D721Med (cell line): ENCODE measurements at regions not wholly inside any gene's neighbourhood (a gene's known extent, or its start where the extent isn't known, plus 50 kb on each side); places are given as distances from the start of the nearest gene placed in this dataset.

Experiments
- DNase-seq: peaks from one replicate; pipeline ENCODE4 v3.0.0; 2011; ENCODE audit warnings: low spot score; ENCODE audit not compliant: insufficient read length
- FAIRE-seq: peaks from 2 replicates; lab custom pipeline; 2011; peaks lifted over from hg19 to GRCh38; lab: Jason Lieb, UNC
- TF ChIP-seq, protein P1 (sequence below): IDR thresholded peaks from 2 replicates; pipeline ENCODE4 v1.5.1; 2012; ENCODE audit warnings: mild to moderate bottlenecking, control low read depth; ENCODE audit not compliant: insufficient read depth; ENCODE audit errors: missing control alignments

DNA sequence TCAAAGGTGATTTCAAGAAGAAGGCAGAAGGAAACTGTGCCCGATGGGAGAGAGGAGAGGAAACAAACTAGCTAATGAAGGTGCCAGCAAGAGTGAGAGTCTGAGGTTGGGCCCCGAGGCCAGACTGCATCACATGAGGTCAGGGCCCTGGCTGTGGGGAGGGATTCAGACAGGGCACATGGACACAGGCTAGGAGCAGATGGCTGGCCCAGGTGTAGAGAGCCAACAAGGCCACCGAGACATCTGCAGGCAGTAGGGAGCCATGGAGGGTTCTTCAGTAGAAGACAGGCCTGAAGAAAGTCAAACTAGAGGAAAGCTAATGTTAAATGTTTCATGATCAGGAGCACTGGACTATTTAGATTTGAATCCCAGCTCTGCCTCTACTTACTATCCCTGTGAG lies 755.0 kb upstream of the RAB6C start:
- DNase-seq: no peak
- no peak for FAIRE-seq
- TF ChIP-seq, protein P1, sequence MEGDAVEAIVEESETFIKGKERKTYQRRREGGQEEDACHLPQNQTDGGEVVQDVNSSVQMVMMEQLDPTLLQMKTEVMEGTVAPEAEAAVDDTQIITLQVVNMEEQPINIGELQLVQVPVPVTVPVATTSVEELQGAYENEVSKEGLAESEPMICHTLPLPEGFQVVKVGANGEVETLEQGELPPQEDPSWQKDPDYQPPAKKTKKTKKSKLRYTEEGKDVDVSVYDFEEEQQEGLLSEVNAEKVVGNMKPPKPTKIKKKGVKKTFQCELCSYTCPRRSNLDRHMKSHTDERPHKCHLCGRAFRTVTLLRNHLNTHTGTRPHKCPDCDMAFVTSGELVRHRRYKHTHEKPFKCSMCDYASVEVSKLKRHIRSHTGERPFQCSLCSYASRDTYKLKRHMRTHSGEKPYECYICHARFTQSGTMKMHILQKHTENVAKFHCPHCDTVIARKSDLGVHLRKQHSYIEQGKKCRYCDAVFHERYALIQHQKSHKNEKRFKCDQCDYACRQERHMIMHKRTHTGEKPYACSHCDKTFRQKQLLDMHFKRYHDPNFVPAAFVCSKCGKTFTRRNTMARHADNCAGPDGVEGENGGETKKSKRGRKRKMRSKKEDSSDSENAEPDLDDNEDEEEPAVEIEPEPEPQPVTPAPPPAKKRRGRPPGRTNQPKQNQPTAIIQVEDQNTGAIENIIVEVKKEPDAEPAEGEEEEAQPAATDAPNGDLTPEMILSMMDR: no peak

DNA sequence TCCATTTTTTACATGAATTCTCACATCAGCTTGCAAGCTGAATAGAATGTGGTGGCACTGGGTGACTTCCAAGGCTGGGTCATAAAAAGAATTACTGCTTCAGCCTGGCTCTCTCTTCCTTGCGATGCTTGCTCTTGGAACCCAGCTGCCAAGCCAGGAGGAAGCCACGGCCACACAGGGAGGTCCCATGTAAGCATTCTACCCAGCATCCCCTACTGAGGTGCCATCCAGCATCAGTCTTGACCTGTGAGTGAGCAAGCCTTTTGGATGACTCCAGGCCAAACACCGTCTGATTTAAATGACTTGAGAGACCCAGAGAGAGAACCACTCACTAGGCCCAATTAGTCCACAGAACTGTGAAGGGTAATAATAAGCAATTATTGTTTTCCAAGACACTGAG lies 750.3 kb upstream of the RAB6C start:
- DNase-seq: no peak
- TF ChIP-seq, protein P1: no peak
- FAIRE-seq: no peak

DNA sequence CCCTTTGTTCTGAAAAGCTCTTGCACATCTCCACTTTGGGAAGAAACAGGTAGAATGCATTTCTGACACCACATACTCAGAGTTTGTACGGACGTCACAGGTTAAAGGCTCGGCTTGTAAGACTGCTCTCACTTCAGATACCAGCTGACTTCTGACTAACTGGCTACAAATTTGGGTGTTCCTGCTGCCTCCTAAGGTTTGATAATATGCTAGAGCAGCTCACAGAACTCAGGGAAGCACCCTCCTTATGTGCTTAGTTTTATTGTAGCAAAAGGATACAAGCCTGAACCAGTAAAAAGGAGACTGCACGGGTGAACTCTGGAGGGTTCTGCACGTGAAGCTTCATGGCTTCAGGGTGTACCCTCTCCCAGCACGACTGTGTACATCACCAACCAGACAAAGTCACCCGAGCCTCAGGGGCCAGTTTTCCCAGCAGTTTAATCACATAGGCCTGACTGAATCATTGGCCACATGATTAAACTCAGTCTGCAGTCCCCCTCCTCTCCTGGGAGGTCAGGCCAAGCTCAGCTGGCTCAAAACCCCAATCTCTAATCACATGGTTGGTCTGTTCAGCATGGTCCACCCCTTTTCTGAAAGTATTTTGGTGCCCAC lies 749.5 kb upstream of the RAB6C start:
- TF ChIP-seq, protein P1: no peak
- no peak for DNase-seq
- no peak for FAIRE-seq

DNA sequence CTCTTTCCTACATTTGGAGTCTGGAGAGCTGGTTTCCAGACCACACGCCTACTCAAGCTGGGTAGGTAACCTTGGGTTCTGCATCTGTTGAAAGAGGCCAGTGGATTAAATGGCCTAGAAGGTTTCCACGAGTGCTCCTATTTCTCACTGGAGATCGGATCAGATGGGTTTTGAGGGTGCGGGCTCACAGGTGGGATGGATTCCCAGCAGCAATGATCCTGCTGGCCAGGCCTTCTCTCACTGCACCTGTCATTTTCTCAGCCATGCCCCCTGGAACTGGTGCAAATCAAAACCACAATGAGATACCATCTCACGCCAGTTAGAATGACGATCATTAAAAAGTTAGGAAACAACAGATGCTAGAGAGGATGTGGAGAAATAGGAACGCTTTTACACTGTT lies 747.5 kb upstream of the RAB6C start:
- DNase-seq: no peak
- FAIRE-seq: no peak
- TF ChIP-seq, protein P1: no peak

DNA sequence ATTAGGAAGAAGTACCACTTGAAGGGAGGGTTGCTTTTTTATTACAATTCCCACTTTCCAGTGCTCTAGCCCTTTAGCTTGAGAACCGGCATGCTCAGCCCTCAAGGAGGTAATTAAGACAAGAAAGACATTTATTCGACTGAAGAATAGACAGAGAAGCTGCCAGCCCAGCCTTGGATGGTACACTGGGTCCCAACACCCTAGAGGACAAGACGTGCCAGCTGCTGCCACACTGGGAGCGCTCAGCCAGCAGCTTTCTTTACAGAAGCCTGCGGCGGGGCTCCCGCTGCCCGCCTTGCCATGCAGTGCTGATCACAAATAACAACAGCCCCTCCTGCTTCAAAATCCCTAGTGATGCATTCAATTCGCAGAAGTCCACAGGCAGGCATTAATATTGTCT lies 746.3 kb upstream of the RAB6C start:
- TF ChIP-seq, protein P1: no peak
- FAIRE-seq: no peak
- DNase-seq: no peak

DNA sequence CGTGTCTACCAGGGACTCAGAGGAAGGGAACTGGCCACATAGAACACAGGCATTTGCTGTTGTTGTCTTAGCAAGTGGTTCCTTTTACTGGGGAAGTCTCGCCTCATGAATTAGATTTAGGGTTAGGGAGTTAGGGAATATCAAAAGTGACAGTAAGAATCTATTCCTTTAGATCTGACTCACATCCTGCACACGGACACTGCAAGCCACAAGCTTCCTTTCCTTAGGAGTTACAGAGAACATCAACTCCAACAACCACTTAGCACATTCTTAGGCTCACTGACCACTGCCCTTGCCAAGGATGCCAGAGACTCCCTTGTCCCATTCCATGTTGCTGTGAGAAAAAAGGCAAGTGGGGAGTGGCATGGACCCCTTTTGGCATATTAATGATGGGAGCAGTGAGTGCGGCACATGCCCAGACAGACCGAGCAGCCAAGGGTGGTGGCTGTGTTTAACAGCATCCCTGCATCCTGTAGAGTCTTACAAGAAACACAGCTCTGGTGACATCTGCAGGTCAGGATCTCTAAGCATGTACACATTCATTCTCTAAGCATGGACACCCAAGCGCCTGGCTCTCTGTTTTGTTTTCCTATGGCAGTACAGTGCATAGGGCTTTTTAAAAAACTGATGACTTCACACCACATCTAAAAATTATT lies 745.6 kb upstream of the RAB6C start:
- no peak for DNase-seq
- TF ChIP-seq, protein P1: no peak
- FAIRE-seq: no peak

DNA sequence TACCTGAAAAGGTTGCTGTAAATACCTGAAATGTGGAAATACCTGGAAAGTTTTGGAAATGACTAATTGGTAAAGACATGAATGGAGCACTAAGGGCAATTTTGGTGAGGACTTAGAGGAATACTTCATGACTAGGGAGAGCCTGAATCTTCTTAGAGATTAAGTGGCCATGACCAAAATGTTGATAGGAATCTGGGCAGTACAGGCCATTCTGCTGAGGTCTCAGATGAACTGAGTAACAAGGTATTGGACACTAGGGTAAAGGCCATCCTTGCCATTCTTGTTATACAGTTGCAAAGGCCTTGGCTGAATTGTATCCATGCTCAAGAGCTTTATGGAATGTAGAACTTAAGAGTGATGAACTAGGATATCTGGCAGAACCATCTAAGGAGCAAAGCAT lies 742.9 kb upstream of the RAB6C start:
- no peak for DNase-seq
- TF ChIP-seq, protein P1: no peak
- FAIRE-seq: no peak
